HCT116 (cell line): ENCODE measurements at regions not wholly inside any gene's neighbourhood (a gene's known extent, or its start where the extent isn't known, plus 50 kb on each side); places are given as distances from the start of the nearest gene placed in this dataset.

ENCODE experiments used
- ATAC-seq: fragments of 200-7000 bp; cut with Tn5 transposase; 2 replicates; pipeline ENCODE4 v1.9.1; 2020; ENCODE audit warnings: mild to moderate bottlenecking, moderate library complexity
- BruUV-seq: library from RNA; stranded (reverse); fragments of 400-500 nt; replicated peaks from 2 replicates; lab custom pipeline; 2021; lab: Mats Ljungman, UMichigan
- CTCF ChIA-PET: fragments of 300-600 bp; sonication (Branson Sonifier 250); formaldehyde crosslinking; loops from one replicate; lab custom pipeline; 2021; ENCODE audit warnings: antibody characterized with exemption; lab: Charles Lee
- POLR2A ChIA-PET: fragments of 300-600, 350-600 bp; sonication (Branson Sonifier 250); formaldehyde crosslinking; loops from one replicate; lab custom pipeline; 2021; ENCODE audit warnings: antibody characterized with exemption; lab: Charles Lee
- RAD21 ChIA-PET, 2 experiments: fragments of 300-600 bp; sonication (Branson Sonifier 250); formaldehyde crosslinking; loops; one replicate each; lab custom pipeline; 2023; ENCODE audit warnings: low total read pairs in 2 of 2; ENCODE audit not compliant: uncharacterized antibody in 2 of 2, unreplicated experiment in 2 of 2, low non-redundant PET in 1 of 2; lab: Charles Lee
- DNase-seq: peaks from one replicate; pipeline ENCODE4 v3.0.0-alpha.2; 2010; ENCODE audit warnings: low read depth, low spot score
- H2AFZ ChIP-seq: fragments of 200-600 bp; shearing (Covaris generic), sonication (generic); 2 replicates; pipeline ENCODE4 v1.6.1; 2017; ENCODE audit warnings: low read depth, mixed run types, mixed read lengths, antibody characterized with exemption, low read length; ENCODE audit not compliant: poor library complexity, severe bottlenecking
- H3K27ac ChIP-seq: 2 replicates; pipeline ENCODE4 v1.5.1; 2012; ENCODE audit warnings: low read depth, low read length
- H3K27me3 ChIP-seq: fragments of 200-600 bp; sonication (generic); 2 replicates; pipeline ENCODE4 v1.6.1; 2016; ENCODE audit warnings: mixed run types, low read length, mixed read lengths; ENCODE audit not compliant: insufficient read depth
- H3K36me3 ChIP-seq, 2 experiments: fragments of 200-500 bp in 1 of 2; fragments of 200-600 bp in 1 of 2; sonication (Bioruptor generic) in 1 of 2; sonication (generic) in 1 of 2; 2 replicates each; pipeline versions ENCODE4 v1.5.1 to v1.6.1; 2014 to 2016; ENCODE audit warnings: low read length in 2 of 2, inconsistent platforms in 1 of 2, mixed read lengths in 1 of 2, mixed run types in 1 of 2; ENCODE audit not compliant: insufficient read depth in 2 of 2, control insufficient read depth in 1 of 2
- H3K4me1 ChIP-seq, 2 experiments: fragments of 200-600 bp in 1 of 2; sonication (generic) in 1 of 2; 2 replicates each; pipeline versions ENCODE4 v1.5.1 to v1.6.1; 2012 to 2017; ENCODE audit warnings: low read length in 2 of 2, inconsistent platforms in 1 of 2, mild to moderate bottlenecking in 1 of 2, mixed read lengths in 1 of 2, mixed run types in 1 of 2, moderate library complexity in 1 of 2; ENCODE audit not compliant: insufficient read depth in 2 of 2, control insufficient read depth in 1 of 2
- H3K4me2 ChIP-seq: fragments of 200-600 bp; sonication (generic); 2 replicates; pipeline ENCODE4 v1.6.1; 2017; ENCODE audit warnings: mixed run types, low read length, mixed read lengths
- H3K4me3 ChIP-seq, 2 experiments: fragments of 200-600 bp in 1 of 2; sonication (generic) in 1 of 2; replicated peaks in 1 of 2; 2 replicates each; pipeline ENCODE4 v1.5.1; 2011 to 2016; ENCODE audit warnings: low read length in 2 of 2, control low read depth in 1 of 2, low read depth in 1 of 2, mild to moderate bottlenecking in 1 of 2, mixed read lengths in 1 of 2, mixed run types in 1 of 2
- H3K79me2 ChIP-seq: fragments of 200-600 bp; sonication (generic); 2 replicates; pipeline ENCODE4 v1.6.1; 2017; ENCODE audit warnings: mild to moderate bottlenecking, mixed run types, low read length, moderate library complexity, mixed read lengths; ENCODE audit not compliant: insufficient read depth
- H3K9ac ChIP-seq: fragments of 200-600 bp; sonication (generic); 2 replicates; pipeline ENCODE4 v1.6.1; 2016; ENCODE audit warnings: low read length, mixed read lengths
- H3K9me2 ChIP-seq: fragments of 200-600 bp; sonication (generic), shearing (Covaris generic); 2 replicates; pipeline ENCODE4 v1.6.1; 2017; ENCODE audit warnings: mixed run types, mild to moderate bottlenecking, moderate library complexity; ENCODE audit not compliant: insufficient read depth
- H3K9me3 ChIP-seq, 2 experiments: fragments of 200-500 bp in 1 of 2; fragments of 200-600 bp in 1 of 2; sonication (Bioruptor generic) in 1 of 2; sonication (generic) in 1 of 2; 2 replicates each; pipeline ENCODE4 v1.6.1; 2014 to 2017; ENCODE audit warnings: low read length in 2 of 2, mixed read lengths in 2 of 2, inconsistent platforms in 1 of 2, low read depth in 1 of 2, mild to moderate bottlenecking in 1 of 2, mixed run types in 1 of 2, moderate library complexity in 1 of 2; ENCODE audit not compliant: control insufficient read depth in 1 of 2, insufficient read depth in 1 of 2
- H4K20me1 ChIP-seq: fragments of 200-600 bp; sonication (generic), shearing (Covaris generic); 2 replicates; pipeline ENCODE4 v1.6.1; 2017; ENCODE audit warnings: mixed run types, mild to moderate bottlenecking, moderate library complexity; ENCODE audit not compliant: insufficient read depth
- CEBPB ChIP-seq: IDR thresholded peaks from 2 replicates; pipeline ENCODE4 v1.6.1; 2012; ENCODE audit warnings: low read depth
- EGR1 ChIP-seq: IDR thresholded peaks from 2 replicates; pipeline ENCODE4 v1.6.1; 2012; ENCODE audit warnings: low read depth
- ELF1 ChIP-seq: IDR thresholded peaks from 2 replicates; pipeline ENCODE4 v1.6.1; 2012; ENCODE audit warnings: low read depth, borderline replicate concordance
- EZH2phosphoT487 ChIP-seq: fragments of 200-600 bp; IDR thresholded peaks from 2 replicates; pipeline ENCODE4 v1.6.1; 2018; ENCODE audit warnings: antibody characterized with exemption, borderline replicate concordance
- JUND ChIP-seq: IDR thresholded peaks from 2 replicates; pipeline ENCODE4 v1.6.1; 2012
- POLR2A ChIP-seq: IDR thresholded peaks from 2 replicates; pipeline ENCODE4 v1.7.0; 2011; ENCODE audit warnings: borderline replicate concordance; ENCODE audit not compliant: insufficient read depth, insufficient read length; ENCODE audit errors: extremely low read depth
- POLR2AphosphoS5 ChIP-seq: IDR thresholded peaks from 2 replicates; pipeline ENCODE4 v1.6.1; 2011; ENCODE audit warnings: mild to moderate bottlenecking, low read depth, low read length, moderate library complexity
- TCF7L2 ChIP-seq: IDR thresholded peaks from 2 replicates; pipeline ENCODE4 v1.7.0; 2011; ENCODE audit warnings: borderline replicate concordance, inconsistent platforms; ENCODE audit not compliant: insufficient read depth, insufficient read length; ENCODE audit errors: extremely low read depth
- YY1 ChIP-seq: IDR thresholded peaks from 2 replicates; pipeline ENCODE4 v1.6.1; 2011; ENCODE audit warnings: low read length, low read depth, moderate library complexity, mild to moderate bottlenecking; ENCODE audit not compliant: insufficient replicate concordance; ENCODE audit errors: extremely low read depth
- intact Hi-C: fragments of 100-400 bp; cut with micrococcal nuclease; formaldehyde crosslinking; loops from 2 replicates; pipeline ENCODE4 v1.10.0; 2022
- TF ChIP-seq, protein P1 (sequence below), 3 experiments: fragments of 200-600 bp in 1 of 3; sonication (generic) in 1 of 3; IDR thresholded peaks in 2 of 3; conservative IDR thresholded peaks in 1 of 3; 2 replicates each; pipeline ENCODE4 v1.5.1; 2012 to 2017; ENCODE audit warnings: low read depth in 2 of 3, low read length in 2 of 3, antibody characterized with exemption in 1 of 3, borderline replicate concordance in 1 of 3, control low read depth in 1 of 3, mild to moderate bottlenecking in 1 of 3, mixed read lengths in 1 of 3, mixed run types in 1 of 3, moderate library complexity in 1 of 3; ENCODE audit not compliant: insufficient read depth in 1 of 3
- TF ChIP-seq, protein P2 (sequence below): IDR thresholded peaks from 2 replicates; pipeline ENCODE4 v1.6.1; 2012
- TF ChIP-seq, protein P3 (sequence below): IDR thresholded peaks from 2 replicates; pipeline ENCODE4 v1.6.1; 2011; ENCODE audit warnings: mild to moderate bottlenecking, low read length, moderate library complexity; ENCODE audit not compliant: insufficient replicate concordance; ENCODE audit errors: extremely low read depth

DNA sequence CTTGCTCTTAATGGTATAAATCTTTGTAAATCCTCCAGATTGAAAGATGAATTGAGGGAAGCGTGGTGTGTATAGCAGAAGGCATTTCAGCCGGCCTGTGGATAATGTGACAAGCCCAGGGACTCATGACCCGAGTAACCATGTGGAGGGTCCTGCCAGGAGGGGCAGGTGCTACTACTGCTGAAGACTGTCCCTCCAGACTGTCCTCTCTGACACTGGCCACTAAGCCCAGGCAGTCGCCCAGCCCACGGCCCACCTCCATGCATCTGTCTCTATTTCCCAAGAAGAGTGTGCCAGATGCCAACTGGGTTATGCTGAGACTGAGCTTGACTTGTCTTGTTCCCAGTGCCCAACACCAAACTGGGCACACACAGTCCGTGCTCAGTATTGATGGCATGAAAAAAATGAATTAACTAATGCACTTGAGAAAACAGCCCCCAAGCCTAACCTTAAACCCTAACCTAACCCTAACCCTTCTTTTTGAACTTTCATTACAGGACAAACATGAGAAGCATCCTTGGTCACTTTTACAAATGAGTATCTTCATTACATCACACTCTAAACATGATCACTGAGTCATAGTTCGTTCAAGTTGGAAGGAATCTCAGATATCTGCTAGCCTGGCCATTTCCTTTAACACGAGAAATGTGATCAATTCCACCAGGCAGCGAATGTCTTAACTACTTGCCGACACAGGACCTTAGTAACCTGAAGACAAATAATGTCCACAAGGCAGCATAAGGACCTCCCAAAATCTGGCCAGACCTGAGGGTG lies 182.2 kb upstream of the RREB1 start:
- RAD21 ChIA-PET: no interaction called here
- ATAC-seq: no peak
- no peak for DNase-seq

DNA sequence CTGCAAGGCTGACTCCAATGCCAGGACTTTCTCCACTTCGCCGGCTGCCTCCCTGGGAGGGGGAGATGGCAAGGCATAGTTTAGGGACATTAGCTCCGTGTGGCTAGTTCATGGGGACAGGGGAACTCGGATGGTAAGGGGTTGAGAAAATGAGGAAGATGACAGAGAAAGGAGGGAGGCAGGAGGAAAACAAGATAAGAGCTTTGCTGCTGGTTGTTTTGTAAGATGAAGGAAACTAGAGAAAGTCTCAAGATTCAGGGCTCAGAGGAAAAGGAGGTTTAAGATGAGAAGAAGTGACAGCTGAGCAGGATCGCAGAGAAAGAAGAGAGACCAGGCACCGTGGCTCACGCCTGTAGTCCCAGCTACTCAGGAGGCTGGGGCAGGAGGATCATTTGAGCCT lies 180.9 kb upstream of the RREB1 start:
- no peak overlapping the region for H3K9ac ChIP-seq
- no peaks in the 10 kb centered on the region for H3K36me3 ChIP-seq
- no peak overlapping the region for H3K4me3 ChIP-seq
- ChIA-PET CTCF (no interaction called here), POLR2A (interaction anchor here (1.0 kb wide), 1 partner anchor 206 kb away, joined by 3 read pairs; no protein-coding TSS in a partner anchor), RAD21 (no interaction called here)
- no peak overlapping the region for H3K27ac ChIP-seq
- H3K9me3 ChIP-seq: no peaks in the 10 kb centered on the region
- no peaks in the 10 kb centered on the region for H3K79me2 ChIP-seq
- no peak overlapping the region for H2AFZ ChIP-seq
- intact Hi-C loops: no loop called here
- no peaks in the 10 kb centered on the region for H4K20me1 ChIP-seq
- H3K4me2 ChIP-seq: no peak overlapping the region
- BruUV-seq: no TSS peak
- DNase-seq: no peak
- no peaks in the 10 kb centered on the region for H3K27me3 ChIP-seq
- peaks cover 0 to 7% of the 10 kb centered on the region in 2 experiments; a peak in 1 of 4 replicates for H3K4me1 ChIP-seq
- H3K9me2 ChIP-seq: no peaks in the 10 kb centered on the region
- no peak for ATAC-seq
- TF ChIP-seq, protein P1, sequence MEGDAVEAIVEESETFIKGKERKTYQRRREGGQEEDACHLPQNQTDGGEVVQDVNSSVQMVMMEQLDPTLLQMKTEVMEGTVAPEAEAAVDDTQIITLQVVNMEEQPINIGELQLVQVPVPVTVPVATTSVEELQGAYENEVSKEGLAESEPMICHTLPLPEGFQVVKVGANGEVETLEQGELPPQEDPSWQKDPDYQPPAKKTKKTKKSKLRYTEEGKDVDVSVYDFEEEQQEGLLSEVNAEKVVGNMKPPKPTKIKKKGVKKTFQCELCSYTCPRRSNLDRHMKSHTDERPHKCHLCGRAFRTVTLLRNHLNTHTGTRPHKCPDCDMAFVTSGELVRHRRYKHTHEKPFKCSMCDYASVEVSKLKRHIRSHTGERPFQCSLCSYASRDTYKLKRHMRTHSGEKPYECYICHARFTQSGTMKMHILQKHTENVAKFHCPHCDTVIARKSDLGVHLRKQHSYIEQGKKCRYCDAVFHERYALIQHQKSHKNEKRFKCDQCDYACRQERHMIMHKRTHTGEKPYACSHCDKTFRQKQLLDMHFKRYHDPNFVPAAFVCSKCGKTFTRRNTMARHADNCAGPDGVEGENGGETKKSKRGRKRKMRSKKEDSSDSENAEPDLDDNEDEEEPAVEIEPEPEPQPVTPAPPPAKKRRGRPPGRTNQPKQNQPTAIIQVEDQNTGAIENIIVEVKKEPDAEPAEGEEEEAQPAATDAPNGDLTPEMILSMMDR (IDR thresholded peaks at IDR 0.05 in 2 of 3, conservative IDR thresholded peaks at IDR 0.05 in 1 of 3; ENCODE audit: borderline replicate concordance in 1 of 3, insufficient read depth in 1 of 3, low read depth in 2 of 3, low read length in 2 of 3): no peak
- TF ChIP-seq EZH2phosphoT487 (no peak), POLR2A (no peak), JUND (no peak), CEBPB (no peak), ELF1 (no peak), EGR1 (no peak)
- TF ChIP-seq, protein P2, sequence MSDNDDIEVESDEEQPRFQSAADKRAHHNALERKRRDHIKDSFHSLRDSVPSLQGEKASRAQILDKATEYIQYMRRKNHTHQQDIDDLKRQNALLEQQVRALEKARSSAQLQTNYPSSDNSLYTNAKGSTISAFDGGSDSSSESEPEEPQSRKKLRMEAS: no peak

More for the DNA sequence above, 182.2 kb upstream of the RREB1 start:
- Histone ChIP-seq H4K20me1 (no peaks in the 10 kb centered on the region), H3K4me2 (no peak overlapping the region), H3K79me2 (no peaks in the 10 kb centered on the region), H3K4me1 (peaks cover 0 to 7% of the 10 kb centered on the region in 2 experiments; a peak in 1 of 4 replicates), H3K9ac (no peak overlapping the region), H3K27ac (no peak overlapping the region), H3K4me3 (no peak overlapping the region), H2AFZ (no peak overlapping the region), H3K9me2 (no peaks in the 10 kb centered on the region), H3K9me3 (no peaks in the 10 kb centered on the region), H3K36me3 (no peaks in the 10 kb centered on the region), H3K27me3 (no peaks in the 10 kb centered on the region)
- TF ChIP-seq, protein P2: no peak
- TF ChIP-seq TCF7L2: no peak
- TF ChIP-seq YY1: no peak
- TF ChIP-seq, protein P3, sequence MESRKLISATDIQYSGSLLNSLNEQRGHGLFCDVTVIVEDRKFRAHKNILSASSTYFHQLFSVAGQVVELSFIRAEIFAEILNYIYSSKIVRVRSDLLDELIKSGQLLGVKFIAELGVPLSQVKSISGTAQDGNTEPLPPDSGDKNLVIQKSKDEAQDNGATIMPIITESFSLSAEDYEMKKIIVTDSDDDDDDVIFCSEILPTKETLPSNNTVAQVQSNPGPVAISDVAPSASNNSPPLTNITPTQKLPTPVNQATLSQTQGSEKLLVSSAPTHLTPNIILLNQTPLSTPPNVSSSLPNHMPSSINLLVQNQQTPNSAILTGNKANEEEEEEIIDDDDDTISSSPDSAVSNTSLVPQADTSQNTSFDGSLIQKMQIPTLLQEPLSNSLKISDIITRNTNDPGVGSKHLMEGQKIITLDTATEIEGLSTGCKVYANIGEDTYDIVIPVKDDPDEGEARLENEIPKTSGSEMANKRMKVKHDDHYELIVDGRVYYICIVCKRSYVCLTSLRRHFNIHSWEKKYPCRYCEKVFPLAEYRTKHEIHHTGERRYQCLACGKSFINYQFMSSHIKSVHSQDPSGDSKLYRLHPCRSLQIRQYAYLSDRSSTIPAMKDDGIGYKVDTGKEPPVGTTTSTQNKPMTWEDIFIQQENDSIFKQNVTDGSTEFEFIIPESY: no peak
- TF ChIP-seq POLR2AphosphoS5: no peak
- ChIA-PET CTCF (no interaction called here), POLR2A (no interaction called here)
- intact Hi-C loops: no loop called here
- no TSS peak for BruUV-seq
